ENCODE measurements at regions not wholly inside any gene's neighbourhood (a gene's known extent, or its start where the extent isn't known, plus 50 kb on each side); places are given as distances from the start of the nearest gene placed in this dataset.

GRCh38 chr12:115137812-115138521, 454.0 kb upstream of the TBX3 start:
- no peak for TF ChIP-seq CTCF (IDR thresholded peaks at IDR 0.05)
- TF ChIP-seq POLR2AphosphoS5 (IDR thresholded peaks at IDR 0.05), result no peak
- no peak for TF ChIP-seq POLR2A (IDR thresholded peaks at IDR 0.05)
